ENCODE measurements at regions not wholly inside any gene's neighbourhood (a gene's known extent, or its start where the extent isn't known, plus 50 kb on each side); places are given as distances from the start of the nearest gene placed in this dataset.
"Not testable (repeated sequence)": the region's sequence is repeated elsewhere in the genome, so short reads cannot be mapped to it uniquely, and the experiment has no call there.

DNA sequence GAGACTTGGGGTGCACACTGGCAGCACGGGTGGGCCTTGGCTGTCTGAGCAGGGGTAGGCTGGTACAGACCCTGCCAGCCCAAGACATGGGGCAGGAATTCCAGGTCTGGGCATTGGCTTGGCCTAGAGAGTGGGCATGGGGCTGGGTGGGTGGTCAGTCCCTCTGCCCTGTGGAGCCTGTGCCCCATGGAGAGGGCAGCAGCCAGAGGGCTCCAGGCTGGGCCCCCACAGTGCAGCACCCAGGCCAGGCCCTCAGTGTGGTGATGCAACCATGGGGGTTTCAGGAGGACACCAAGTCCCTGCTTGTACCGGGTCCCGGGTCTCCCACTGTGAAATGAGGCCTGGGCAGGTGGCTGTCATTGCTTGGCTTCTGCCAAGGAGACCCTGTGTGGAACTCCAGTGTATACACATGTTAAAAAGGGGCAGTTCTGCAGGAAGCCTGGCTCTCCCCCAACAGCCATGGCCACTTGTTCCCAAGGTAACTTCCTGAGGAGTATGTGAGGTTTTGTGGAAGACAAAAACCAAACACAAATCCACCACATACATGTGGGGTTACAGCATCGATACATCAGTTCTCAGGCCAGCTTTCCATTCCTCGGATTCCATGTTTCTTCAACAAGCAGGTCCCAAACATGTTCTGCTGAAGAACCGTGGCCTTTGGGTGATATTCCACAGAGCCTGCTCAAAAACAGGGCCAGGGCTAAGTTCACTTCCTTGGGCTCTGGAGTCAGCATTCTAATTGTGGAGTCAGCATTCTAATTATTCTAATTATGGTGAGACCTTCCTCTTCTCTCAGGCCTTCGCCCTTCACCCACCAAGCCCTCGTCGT is 77.3 kb downstream of the DACT2 start:
- TF ChIP-seq EP300 (IDR thresholded peaks at IDR 0.05), result no peak
- no peak for TF ChIP-seq POLR2A (IDR thresholded peaks at IDR 0.05)
- TF ChIP-seq, protein P1, sequence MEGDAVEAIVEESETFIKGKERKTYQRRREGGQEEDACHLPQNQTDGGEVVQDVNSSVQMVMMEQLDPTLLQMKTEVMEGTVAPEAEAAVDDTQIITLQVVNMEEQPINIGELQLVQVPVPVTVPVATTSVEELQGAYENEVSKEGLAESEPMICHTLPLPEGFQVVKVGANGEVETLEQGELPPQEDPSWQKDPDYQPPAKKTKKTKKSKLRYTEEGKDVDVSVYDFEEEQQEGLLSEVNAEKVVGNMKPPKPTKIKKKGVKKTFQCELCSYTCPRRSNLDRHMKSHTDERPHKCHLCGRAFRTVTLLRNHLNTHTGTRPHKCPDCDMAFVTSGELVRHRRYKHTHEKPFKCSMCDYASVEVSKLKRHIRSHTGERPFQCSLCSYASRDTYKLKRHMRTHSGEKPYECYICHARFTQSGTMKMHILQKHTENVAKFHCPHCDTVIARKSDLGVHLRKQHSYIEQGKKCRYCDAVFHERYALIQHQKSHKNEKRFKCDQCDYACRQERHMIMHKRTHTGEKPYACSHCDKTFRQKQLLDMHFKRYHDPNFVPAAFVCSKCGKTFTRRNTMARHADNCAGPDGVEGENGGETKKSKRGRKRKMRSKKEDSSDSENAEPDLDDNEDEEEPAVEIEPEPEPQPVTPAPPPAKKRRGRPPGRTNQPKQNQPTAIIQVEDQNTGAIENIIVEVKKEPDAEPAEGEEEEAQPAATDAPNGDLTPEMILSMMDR (IDR thresholded peaks at IDR 0.05), result no peak
- H3K9me3 ChIP-seq, result no peaks in the 10 kb centered on the region
- DNase-seq (ENCODE audit: low spot score in 2 of 2), result no peak
- peaks cover 0 to 8% (median 0%) of the 10 kb centered on the region in 4 donors for H3K4me1 ChIP-seq
- H3K27me3 ChIP-seq, result no peaks in the 10 kb centered on the region
- WGBS, 2 donors, result 90 to 93% methylated on average over 8 to 9 of the region's 9 CpGs
- no peak overlapping the region for H3K4me3 ChIP-seq
- no peaks in the 10 kb centered on the region for H3K36me3 ChIP-seq
- H3K27ac ChIP-seq, result no peak overlapping the region

- H3K27ac ChIP-seq, result no peak overlapping the region
- peaks cover 0 to 5% (median 0%) of the 10 kb centered on the region in 4 donors for H3K4me1 ChIP-seq
- DNase-seq (ENCODE audit: low spot score in 2 of 2), result no peak
- 66 to 71% methylated on average over 5 of the region's 5 CpGs for WGBS, 2 donors
- no peaks in the 10 kb centered on the region for H3K27me3 ChIP-seq
- TF ChIP-seq, protein P1 (IDR thresholded peaks at IDR 0.05), result no peak
- TF ChIP-seq POLR2A (IDR thresholded peaks at IDR 0.05) (no peak), EP300 (IDR thresholded peaks at IDR 0.05) (no peak)
- no peaks in the 10 kb centered on the region for H3K36me3 ChIP-seq
- no peaks in the 10 kb centered on the region for H3K9me3 ChIP-seq
- H3K4me3 ChIP-seq, result no peak overlapping the region
These were observed 79.4 kb downstream of the DACT2 start for GRCh38 chr6:168240160-168240559.

DNA sequence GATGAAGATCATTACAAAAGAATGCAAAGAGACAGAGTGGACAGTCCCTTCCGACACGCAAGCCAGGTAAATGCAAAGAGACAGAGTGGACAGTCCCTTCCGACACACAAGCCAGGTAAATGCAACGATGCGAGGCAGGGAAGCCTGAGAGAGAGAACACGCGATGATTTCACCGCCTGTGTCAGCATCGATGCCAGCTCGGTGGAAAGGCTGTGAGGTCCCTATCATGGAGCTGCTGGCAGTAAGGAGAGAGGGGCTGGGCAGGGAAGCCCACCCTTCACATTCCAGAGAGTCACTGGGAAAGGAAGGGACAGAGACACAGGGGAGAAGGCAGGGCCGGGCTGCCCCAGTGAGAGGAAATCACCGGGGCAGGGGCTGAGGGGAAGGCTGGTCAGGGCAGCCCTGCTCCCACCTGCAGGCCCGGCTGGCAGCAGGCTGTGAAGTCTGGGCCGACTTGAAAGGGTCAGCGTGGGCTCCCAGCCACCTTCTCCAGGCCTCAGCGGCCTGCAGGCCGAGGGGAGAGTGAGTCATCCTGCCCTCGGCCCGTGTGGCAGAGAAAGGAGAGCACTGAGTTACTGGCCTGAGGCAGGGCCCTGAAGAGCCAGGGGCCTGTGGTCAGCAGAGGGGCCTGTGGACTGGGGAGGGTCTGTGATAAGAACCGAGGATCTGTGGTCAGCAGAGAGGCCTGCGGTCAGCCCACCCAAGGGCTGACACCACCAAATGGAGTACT is 80.4 kb downstream of the DACT2 start:
- H3K36me3 ChIP-seq, result no peaks in the 10 kb centered on the region

GRCh38 chr6:168238159-168238909 is 81.2 kb downstream of the DACT2 start:
- TF ChIP-seq, protein P1 (IDR thresholded peaks at IDR 0.05), result no peak
- TF ChIP-seq POLR2A (IDR thresholded peaks at IDR 0.05) (no peak), EP300 (IDR thresholded peaks at IDR 0.05) (no peak)
- H3K27me3 ChIP-seq, result no peaks in the 10 kb centered on the region
- no peak for DNase-seq (ENCODE audit: low spot score in 2 of 2)
- no peak overlapping the region for H3K27ac ChIP-seq
- no peaks in the 10 kb centered on the region for H3K36me3 ChIP-seq
- 88 to 90% methylated on average over 11 of the region's 11 CpGs for WGBS, 2 donors
- peaks cover 0 to 4% (median 0%) of the 10 kb centered on the region in 4 donors for H3K4me1 ChIP-seq
- no peak overlapping the region for H3K4me3 ChIP-seq
- no peaks in the 10 kb centered on the region for H3K9me3 ChIP-seq

More for the DNA sequence above, 80.4 kb downstream of the DACT2 start:
- H3K4me1 ChIP-seq, result peaks cover 0 to 5% (median 0%) of the 10 kb centered on the region in 4 donors
- WGBS, 2 donors, result 58 to 61% methylated on average over 21 of the region's 21 CpGs
- no peak overlapping the region for H3K27ac ChIP-seq
- H3K9me3 ChIP-seq, result no peaks in the 10 kb centered on the region
- TF ChIP-seq POLR2A (IDR thresholded peaks at IDR 0.05), result no peak
- TF ChIP-seq EP300 (IDR thresholded peaks at IDR 0.05), result no peak
- TF ChIP-seq, protein P1 (IDR thresholded peaks at IDR 0.05), result no peak
- no peak for DNase-seq (ENCODE audit: low spot score in 2 of 2)
- no peaks in the 10 kb centered on the region for H3K27me3 ChIP-seq
- H3K4me3 ChIP-seq, result no peak overlapping the region

- DNase-seq (ENCODE audit: low spot score in 2 of 2); H3K4me3 ChIP-seq; H3K27me3 ChIP-seq; H3K27ac ChIP-seq; H3K36me3 ChIP-seq; H3K9me3 ChIP-seq; H3K4me1 ChIP-seq: not testable (repeated sequence)
- WGBS, 2 donors, result 82 to 83% methylated on average over 7 of the region's 7 CpGs
These were observed 85.7 kb downstream of the DACT2 start for GRCh38 chr6:168233875-168234213.
